Body of pancreas (tissue), 4 donors: ENCODE measurements at regions not wholly inside any gene's neighbourhood (a gene's known extent, or its start where the extent isn't known, plus 50 kb on each side); places are given as distances from the start of the nearest gene placed in this dataset.

ENCODE experiments used
- ATAC-seq: fragments of 150-250 bp; one replicate; pipeline ENCODE4 v1.9.1; 2016
- DNase-seq, 4 donors: peaks; one replicate each; pipeline ENCODE4 v3.0.0-alpha.2; 2019
- H3K27ac ChIP-seq, 4 donors: fragments of 200-600 bp; sonication (generic); 1 replicate in 3 of 4; 2 replicates in 1 of 4; pipeline versions ENCODE4 v1.5.1 to v1.6.1; 2016 to 2019; ENCODE audit warnings: mild to moderate bottlenecking in 1 of 4, mixed read lengths in 1 of 4, moderate library complexity in 1 of 4
- H3K27me3 ChIP-seq, 2 donors: fragments of 200-600 bp; sonication (generic); one replicate each; pipeline ENCODE4 v1.6.0; 2016; ENCODE audit warnings: mild to moderate bottlenecking in 1 of 2
- H3K36me3 ChIP-seq, 2 donors: fragments of 200-600 bp; sonication (generic); replicated peaks in 1 of 2; 2 replicates each; pipeline ENCODE4 v1.5.1; 2016; ENCODE audit warnings: low read depth in 2 of 2; ENCODE audit not compliant: insufficient read depth in 1 of 2
- H3K4me1 ChIP-seq: fragments of 200-600 bp; sonication (generic); one replicate; pipeline ENCODE4 v1.6.0; 2016
- H3K4me3 ChIP-seq, 2 donors: fragments of 200-600 bp; sonication (generic); 1 replicate in 1 of 2; 2 replicates in 1 of 2; pipeline ENCODE4 v1.5.1; 2016 to 2019
- H3K9me3 ChIP-seq, 3 donors: fragments of 200-600 bp; sonication (generic); 1 replicate in 2 of 3; 2 replicates in 1 of 3; pipeline ENCODE4 v1.5.1; 2016
- POLR2A ChIP-seq, 3 donors: fragments of 450-650 bp; IDR thresholded peaks; one replicate each; pipeline ENCODE4 v1.6.1; 2016; ENCODE audit warnings: antibody characterized with exemption in 3 of 3, mild to moderate bottlenecking in 2 of 3
- WGBS, 2 donors: methylation state at CpG; one replicate each; pipeline ENCODE4 v1.1.5; 2017; 5-methylcytosine and 5-hydroxymethylcytosine counted together
- intact Hi-C: fragments of 100-400 bp; cut with DNase I; formaldehyde crosslinking; loops from one replicate; pipeline ENCODE4 v1.15.1; 2023
- TF ChIP-seq, protein P1 (sequence below), 7 experiments: fragments of 450-650 bp in 4 of 7; fragments of 200-600 bp in 3 of 7; sonication (generic) in 3 of 7; IDR thresholded peaks; one replicate each; pipeline ENCODE4 v1.5.1; 2016 to 2019; ENCODE audit warnings: antibody characterized with exemption in 7 of 7

DNA sequence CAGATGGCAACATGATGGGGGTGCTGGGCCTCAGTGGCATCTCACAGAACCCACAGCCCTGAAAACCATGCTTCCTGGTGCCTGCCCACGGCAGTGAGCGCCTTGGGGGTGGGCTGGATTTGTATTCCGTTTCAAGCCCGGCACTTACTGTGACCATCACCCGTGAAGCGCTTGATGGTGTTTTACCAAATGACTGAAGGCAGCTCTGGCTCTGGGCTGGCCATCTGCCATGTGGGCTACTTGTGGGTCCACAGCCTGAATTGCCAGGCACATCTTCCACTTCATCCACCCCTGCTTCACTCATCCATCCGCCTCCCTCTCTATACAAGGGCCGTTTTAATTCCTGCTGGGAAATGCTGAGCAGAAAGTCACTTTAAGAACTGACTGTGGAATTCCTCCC, 250.9 kb upstream of the GMDS start:
- ATAC-seq = no peak
- DNase-seq = no peak
- Histone ChIP-seq H3K27ac (no peak overlapping the region), H3K9me3 (no peaks in the 10 kb centered on the region), H3K36me3 (no peaks in the 10 kb centered on the region), H3K27me3 (no peaks in the 10 kb centered on the region), H3K4me1 (no peaks in the 10 kb centered on the region), H3K4me3 (no peak overlapping the region)
- WGBS, 2 donors = 58 to 96% methylated on average over 6 to 8 of the region's 8 CpGs
- TF ChIP-seq POLR2A (IDR thresholded peaks at IDR 0.05) = no peak
- TF ChIP-seq, protein P1, sequence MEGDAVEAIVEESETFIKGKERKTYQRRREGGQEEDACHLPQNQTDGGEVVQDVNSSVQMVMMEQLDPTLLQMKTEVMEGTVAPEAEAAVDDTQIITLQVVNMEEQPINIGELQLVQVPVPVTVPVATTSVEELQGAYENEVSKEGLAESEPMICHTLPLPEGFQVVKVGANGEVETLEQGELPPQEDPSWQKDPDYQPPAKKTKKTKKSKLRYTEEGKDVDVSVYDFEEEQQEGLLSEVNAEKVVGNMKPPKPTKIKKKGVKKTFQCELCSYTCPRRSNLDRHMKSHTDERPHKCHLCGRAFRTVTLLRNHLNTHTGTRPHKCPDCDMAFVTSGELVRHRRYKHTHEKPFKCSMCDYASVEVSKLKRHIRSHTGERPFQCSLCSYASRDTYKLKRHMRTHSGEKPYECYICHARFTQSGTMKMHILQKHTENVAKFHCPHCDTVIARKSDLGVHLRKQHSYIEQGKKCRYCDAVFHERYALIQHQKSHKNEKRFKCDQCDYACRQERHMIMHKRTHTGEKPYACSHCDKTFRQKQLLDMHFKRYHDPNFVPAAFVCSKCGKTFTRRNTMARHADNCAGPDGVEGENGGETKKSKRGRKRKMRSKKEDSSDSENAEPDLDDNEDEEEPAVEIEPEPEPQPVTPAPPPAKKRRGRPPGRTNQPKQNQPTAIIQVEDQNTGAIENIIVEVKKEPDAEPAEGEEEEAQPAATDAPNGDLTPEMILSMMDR (IDR thresholded peaks at IDR 0.05) = no peak
- intact Hi-C loops = no loop called here

DNA sequence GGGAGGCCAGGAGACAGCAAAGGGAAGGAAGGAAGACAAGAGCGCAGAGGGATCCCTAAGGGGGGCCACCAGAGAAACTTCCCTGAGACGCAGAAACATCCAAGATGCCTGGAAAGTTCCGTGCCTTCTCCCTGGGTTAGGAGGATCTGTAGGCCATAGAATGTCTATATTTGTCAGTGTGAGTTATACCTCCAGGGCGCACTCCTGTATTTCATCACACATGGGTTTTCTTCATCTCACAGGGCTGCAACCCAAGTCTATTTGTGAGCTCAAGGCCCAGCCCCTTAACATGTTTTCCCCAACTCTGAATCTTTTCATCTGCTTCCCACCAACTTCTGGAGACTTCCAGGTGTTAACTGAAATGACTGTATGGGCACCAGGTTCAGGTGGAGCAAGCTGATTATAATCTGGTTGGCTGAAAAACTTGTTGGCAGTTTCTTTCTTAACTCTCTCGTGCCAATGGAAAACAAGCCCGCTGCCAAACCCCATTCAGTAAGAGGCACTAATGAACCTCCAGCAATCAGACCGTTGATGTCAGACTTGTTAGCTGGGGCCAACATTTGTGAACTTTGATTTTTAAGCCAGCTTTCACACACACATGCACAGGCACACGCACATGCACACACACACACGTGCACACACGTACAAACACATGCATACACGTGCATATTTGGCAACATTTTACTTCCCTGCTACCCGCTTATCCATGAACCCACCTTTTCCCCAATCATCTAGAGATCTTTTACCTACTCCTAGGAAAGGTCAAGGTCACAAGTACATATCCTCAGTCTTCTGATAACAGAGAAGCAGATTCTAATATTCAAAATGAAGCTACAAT, 247.5 kb upstream of the GMDS start:
- intact Hi-C loops = no loop called here
- Histone ChIP-seq H3K36me3 (no peaks in the 10 kb centered on the region), H3K27ac (no peak overlapping the region), H3K4me3 (no peak overlapping the region), H3K9me3 (no peaks in the 10 kb centered on the region), H3K4me1 (no peaks in the 10 kb centered on the region), H3K27me3 (no peaks in the 10 kb centered on the region)
- DNase-seq (no peak), ATAC-seq (no peak)
- WGBS, 2 donors = 74 to 75% methylated on average over 12 of the region's 12 CpGs
- TF ChIP-seq POLR2A (IDR thresholded peaks at IDR 0.05) = no peak
- TF ChIP-seq, protein P1 (IDR thresholded peaks at IDR 0.05) = no peak

DNA sequence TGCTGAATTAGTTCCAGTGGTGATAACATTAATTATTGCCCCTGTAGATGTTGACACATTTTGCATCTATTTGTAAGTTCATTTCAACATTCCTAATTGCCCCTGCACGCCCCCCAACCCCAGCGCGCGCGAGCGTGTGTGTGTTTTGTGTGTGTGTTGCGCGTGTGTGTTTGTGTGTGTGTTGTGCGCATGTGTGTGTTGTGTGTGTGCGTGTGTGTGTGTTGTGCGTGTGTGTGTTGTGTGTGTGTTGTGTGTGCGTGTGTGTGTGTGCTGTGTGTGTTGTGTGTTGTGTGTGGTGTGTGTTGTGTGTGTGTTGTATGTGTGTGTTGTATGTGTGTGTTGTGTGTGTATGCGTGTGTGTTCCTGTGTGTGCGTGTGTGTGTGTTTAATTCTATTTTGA, 245.7 kb upstream of the GMDS start:
- intact Hi-C loops = no loop called here
- Histone ChIP-seq H3K36me3 (no peaks in the 10 kb centered on the region), H3K27me3 (no peaks in the 10 kb centered on the region), H3K27ac (no peak overlapping the region), H3K4me1 (no peaks in the 10 kb centered on the region), H3K9me3 (no peaks in the 10 kb centered on the region), H3K4me3 (no peak overlapping the region)
- no peak for DNase-seq
- no peak for ATAC-seq
- no peak for TF ChIP-seq POLR2A (IDR thresholded peaks at IDR 0.05)
- TF ChIP-seq, protein P1 (IDR thresholded peaks at IDR 0.05) = no peak
- WGBS, 2 donors = 92 to 95% methylated on average over 14 of the region's 14 CpGs

DNA sequence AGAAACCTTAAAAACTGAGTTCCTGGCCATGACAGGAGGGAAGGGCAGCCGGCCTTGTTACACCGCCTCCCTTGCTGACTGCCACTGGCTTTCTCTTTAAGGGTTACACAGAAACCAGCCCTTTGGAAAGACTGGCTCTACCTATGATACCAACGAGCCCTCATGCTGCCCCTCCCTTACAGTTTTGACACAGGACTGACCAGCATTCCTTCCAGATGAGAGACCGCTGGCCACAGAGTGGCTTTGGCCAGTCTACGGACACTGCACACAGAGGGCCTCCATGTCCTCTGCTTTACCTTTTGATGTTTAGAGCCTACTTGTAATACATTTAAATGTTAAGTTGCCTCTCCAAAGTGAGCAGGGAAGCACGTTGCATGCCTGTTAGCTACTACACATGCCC, 243.2 kb upstream of the GMDS start:
- H3K4me1 ChIP-seq = no peaks in the 10 kb centered on the region
- H3K27ac ChIP-seq = no peak overlapping the region
- TF ChIP-seq POLR2A (IDR thresholded peaks at IDR 0.05) = no peak
- TF ChIP-seq, protein P1 (IDR thresholded peaks at IDR 0.05) = no peak
- no peaks in the 10 kb centered on the region for H3K36me3 ChIP-seq
- no peaks in the 10 kb centered on the region for H3K27me3 ChIP-seq
- intact Hi-C loops = no loop called here
- no peak overlapping the region for H3K4me3 ChIP-seq
- DNase-seq (no peak), ATAC-seq (no peak)
- H3K9me3 ChIP-seq = no peaks in the 10 kb centered on the region
- 90 to 94% methylated on average over 6 of the region's 6 CpGs for WGBS, 2 donors

DNA sequence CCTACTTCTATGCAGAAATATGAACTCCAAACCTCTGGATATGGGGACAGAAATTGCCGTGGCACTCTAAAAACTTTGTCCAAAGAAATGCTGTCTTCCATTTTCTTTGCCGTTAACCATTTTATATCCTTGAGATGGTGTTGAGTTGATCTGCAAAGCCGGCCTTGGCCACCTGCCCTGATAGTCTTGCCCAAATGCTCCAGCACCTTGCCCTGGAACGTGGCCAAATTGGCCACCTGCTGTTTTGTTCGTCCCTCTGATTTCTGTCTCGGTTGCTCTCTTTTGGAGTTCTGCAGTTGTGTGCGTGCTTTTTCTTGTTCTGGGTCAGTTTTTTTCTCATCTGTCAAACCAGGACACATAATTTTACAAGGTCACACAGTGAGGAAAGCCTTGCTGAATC, 239.7 kb upstream of the GMDS start:
- ATAC-seq (no peak), DNase-seq (peak; percentile 56 to 87 (median 76))
- 25 to 26% methylated on average over 7 of the region's 7 CpGs for WGBS, 2 donors
- H3K27ac ChIP-seq = no peak overlapping the region
- no peaks in the 10 kb centered on the region for H3K36me3 ChIP-seq
- TF ChIP-seq POLR2A (IDR thresholded peaks at IDR 0.05) = no peak
- TF ChIP-seq, protein P1 (IDR thresholded peaks at IDR 0.05) = no peak
- intact Hi-C loops = no loop called here
- H3K9me3 ChIP-seq = no peaks in the 10 kb centered on the region
- H3K4me1 ChIP-seq = no peaks in the 10 kb centered on the region
- H3K4me3 ChIP-seq = no peak overlapping the region
- no peaks in the 10 kb centered on the region for H3K27me3 ChIP-seq
